Colonic mucosa (tissue), 4 donors: ENCODE measurements at regions not wholly inside any gene's neighbourhood (a gene's known extent, or its start where the extent isn't known, plus 50 kb on each side); places are given as distances from the start of the nearest gene placed in this dataset.

Source experiments
- DNase-seq: peaks from one replicate; pipeline ENCODE4 v3.0.0-alpha.2; 2020
- H3K27ac ChIP-seq: fragments of 200-600 bp; one replicate; pipeline ENCODE4 v1.8.0; 2021
- H3K27me3 ChIP-seq: fragments of 200-600 bp; one replicate; pipeline ENCODE4 v1.8.0; 2021
- H3K36me3 ChIP-seq: fragments of 200-600 bp; one replicate; pipeline ENCODE4 v1.8.0; 2021
- H3K4me1 ChIP-seq: fragments of 200-600 bp; one replicate; pipeline ENCODE4 v1.8.0; 2021; ENCODE audit warnings: mild to moderate bottlenecking
- H3K4me3 ChIP-seq: fragments of 200-600 bp; one replicate; pipeline ENCODE4 v1.8.0; 2021
- H3K9ac ChIP-seq, 2 donors: one replicate each; pipeline ENCODE4 v1.7.0; 2013; ENCODE audit warnings: control low read depth in 2 of 2, low read depth in 2 of 2, low read length in 2 of 2
- H3K9me3 ChIP-seq: fragments of 200-600 bp; one replicate; pipeline ENCODE4 v1.8.0; 2021
- intact Hi-C: fragments of 100-400 bp; cut with DNase I; formaldehyde crosslinking; loops from one replicate; pipeline ENCODE4 v1.14.1; 2022
- TF ChIP-seq, protein P1 (sequence below): fragments of 200-600 bp; IDR thresholded peaks from one replicate; pipeline ENCODE4 v1.8.0; 2022; ENCODE audit warnings: antibody characterized with exemption, mild to moderate bottlenecking
- donor health status: healthy.
- donor health status: DM: no; HTN: no; CAD: no.
- donor health status: DM: no; HTN: no; CAD: no.

DNA sequence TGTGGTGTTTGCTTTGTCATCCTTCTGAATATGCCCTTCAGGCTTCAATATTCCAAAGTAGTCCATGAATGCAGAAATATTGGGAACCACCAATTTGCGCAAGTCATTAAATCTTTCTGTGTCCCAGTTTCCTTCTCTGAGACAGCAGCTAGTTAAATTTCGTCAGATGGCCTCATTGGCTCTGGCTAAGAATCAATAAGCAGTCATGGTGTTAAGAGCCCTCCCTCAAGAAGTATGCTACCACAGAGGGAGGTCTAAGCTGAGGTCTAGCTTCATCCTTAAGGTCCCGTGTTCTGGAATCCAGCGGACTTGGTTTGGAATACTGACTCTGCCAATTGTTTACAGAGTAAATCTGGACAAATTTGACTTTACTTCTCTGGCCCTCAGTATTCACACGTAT is 59.1 kb upstream of the C5orf58 start:
- intact Hi-C loops: no loop called here
- no peaks in the 10 kb centered on the region for H3K4me1 ChIP-seq
- no peaks in the 10 kb centered on the region for H3K9me3 ChIP-seq
- H3K27me3 ChIP-seq: no peaks in the 10 kb centered on the region
- H3K9ac ChIP-seq: no peak overlapping the region
- H3K36me3 ChIP-seq: no peaks in the 10 kb centered on the region
- TF ChIP-seq, protein P1, sequence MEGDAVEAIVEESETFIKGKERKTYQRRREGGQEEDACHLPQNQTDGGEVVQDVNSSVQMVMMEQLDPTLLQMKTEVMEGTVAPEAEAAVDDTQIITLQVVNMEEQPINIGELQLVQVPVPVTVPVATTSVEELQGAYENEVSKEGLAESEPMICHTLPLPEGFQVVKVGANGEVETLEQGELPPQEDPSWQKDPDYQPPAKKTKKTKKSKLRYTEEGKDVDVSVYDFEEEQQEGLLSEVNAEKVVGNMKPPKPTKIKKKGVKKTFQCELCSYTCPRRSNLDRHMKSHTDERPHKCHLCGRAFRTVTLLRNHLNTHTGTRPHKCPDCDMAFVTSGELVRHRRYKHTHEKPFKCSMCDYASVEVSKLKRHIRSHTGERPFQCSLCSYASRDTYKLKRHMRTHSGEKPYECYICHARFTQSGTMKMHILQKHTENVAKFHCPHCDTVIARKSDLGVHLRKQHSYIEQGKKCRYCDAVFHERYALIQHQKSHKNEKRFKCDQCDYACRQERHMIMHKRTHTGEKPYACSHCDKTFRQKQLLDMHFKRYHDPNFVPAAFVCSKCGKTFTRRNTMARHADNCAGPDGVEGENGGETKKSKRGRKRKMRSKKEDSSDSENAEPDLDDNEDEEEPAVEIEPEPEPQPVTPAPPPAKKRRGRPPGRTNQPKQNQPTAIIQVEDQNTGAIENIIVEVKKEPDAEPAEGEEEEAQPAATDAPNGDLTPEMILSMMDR: no peak
- no peak overlapping the region for H3K27ac ChIP-seq
- no peak overlapping the region for H3K4me3 ChIP-seq
- no peak for DNase-seq

DNA sequence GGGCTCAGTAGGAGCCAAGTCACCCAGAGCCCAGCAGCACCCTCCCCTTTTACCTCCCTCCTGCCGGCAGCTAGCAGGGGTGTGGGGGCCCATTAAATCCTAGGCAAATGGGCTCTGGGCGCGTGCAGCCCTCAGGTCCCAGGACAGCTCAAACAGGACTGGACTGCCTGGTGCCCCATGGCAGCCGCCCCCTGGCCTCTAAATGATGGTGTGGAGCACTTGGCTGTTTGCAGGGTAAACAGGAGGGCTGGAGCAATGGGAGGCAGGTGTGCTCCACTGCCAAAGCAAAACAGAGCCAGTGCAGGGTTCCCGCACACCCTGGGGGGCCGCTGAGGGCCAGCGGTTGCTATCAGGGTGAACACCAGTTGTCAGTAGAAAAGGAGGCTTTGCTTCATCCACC is 55.9 kb upstream of the C5orf58 start:
- Histone ChIP-seq H3K27ac (no peak overlapping the region), H3K9ac (no peak overlapping the region), H3K36me3 (no peaks in the 10 kb centered on the region), H3K4me3 (no peak overlapping the region), H3K4me1 (no peaks in the 10 kb centered on the region), H3K27me3 (no peaks in the 10 kb centered on the region), H3K9me3 (no peaks in the 10 kb centered on the region)
- intact Hi-C loops: no loop called here
- DNase-seq: no peak
- TF ChIP-seq, protein P1: no peak

DNA sequence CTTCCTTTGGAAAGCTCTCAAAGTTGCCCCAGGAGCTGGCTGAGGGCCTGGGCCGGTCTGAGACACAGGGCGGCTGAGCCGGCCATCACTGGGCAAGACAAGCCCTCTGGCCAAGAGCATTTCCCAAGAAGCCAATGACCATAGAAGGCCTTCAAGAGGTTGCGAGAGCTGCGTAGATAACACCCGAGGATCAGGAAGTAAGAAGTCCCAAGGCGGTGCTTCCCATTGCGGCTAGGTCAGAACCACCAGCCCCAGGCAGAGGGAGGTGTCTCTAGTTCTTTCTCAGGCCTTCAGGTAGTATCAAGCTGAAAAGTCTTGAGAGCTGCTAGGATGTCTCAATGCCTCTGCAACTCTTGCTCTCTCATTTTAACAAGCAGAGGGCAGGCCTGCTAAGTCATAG is 54.0 kb upstream of the C5orf58 start:
- Histone ChIP-seq H3K9ac (no peak overlapping the region), H3K27me3 (no peaks in the 10 kb centered on the region), H3K4me3 (no peak overlapping the region), H3K4me1 (no peaks in the 10 kb centered on the region), H3K36me3 (no peaks in the 10 kb centered on the region), H3K27ac (no peak overlapping the region), H3K9me3 (no peaks in the 10 kb centered on the region)
- TF ChIP-seq, protein P1: no peak
- no peak for DNase-seq
- intact Hi-C loops: no loop called here

DNA sequence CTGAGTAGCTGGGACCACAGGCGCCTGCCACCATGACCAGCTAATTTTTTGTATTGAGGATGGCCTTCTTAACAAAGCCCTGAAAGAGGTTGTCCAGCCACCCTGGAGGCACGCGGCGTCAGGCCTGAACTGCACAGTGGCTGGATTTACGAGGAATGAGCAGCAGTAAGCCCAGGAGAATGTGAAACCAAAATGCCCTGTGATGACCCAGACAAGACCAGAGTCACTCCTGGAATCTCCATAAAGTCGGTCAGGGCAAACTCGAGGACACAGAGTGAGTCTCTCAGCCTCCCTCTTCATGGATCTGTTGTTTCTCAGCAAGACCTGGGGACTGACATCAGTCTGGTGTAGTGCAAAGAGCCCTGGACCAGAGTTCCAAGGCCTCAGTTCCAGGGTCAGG is 53.2 kb upstream of the C5orf58 start:
- no peak overlapping the region for H3K27ac ChIP-seq
- H3K27me3 ChIP-seq: no peaks in the 10 kb centered on the region
- no peak overlapping the region for H3K4me3 ChIP-seq
- TF ChIP-seq, protein P1: no peak
- H3K9ac ChIP-seq: no peak overlapping the region
- H3K9me3 ChIP-seq: no peaks in the 10 kb centered on the region
- H3K36me3 ChIP-seq: no peaks in the 10 kb centered on the region
- intact Hi-C loops: loop anchor here (10.0 kb wide), 1 partner anchor 75 kb away; the partner anchor contains the start of gene FOXI1
- DNase-seq: no peak
- no peaks in the 10 kb centered on the region for H3K4me1 ChIP-seq

DNA sequence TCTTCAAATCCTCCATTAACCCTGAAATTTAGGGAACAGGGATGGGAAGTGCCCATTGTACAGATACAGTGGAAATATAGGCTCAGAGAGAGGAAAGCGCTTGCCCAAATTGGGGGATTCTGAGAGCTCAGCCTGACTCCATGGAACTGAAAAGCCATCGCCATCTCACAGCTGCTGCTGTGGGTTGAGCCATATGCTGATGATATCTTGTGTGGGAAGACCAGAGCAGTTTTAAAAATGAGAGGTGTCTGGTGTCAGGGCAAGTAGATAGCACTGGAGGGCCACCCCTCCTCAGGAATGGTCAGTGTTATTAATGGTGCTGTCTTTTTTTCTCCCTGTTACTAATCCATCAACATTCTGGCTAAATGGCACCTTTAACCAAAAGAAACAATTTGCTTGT is 50.9 kb upstream of the C5orf58 start:
- intact Hi-C loops: loop anchor here (10.0 kb wide), 1 partner anchor 77 kb away; the partner anchor contains the start of gene FOXI1
- no peaks in the 10 kb centered on the region for H3K9me3 ChIP-seq
- DNase-seq: no peak
- no peaks in the 10 kb centered on the region for H3K4me1 ChIP-seq
- no peak overlapping the region for H3K4me3 ChIP-seq
- no peaks in the 10 kb centered on the region for H3K36me3 ChIP-seq
- TF ChIP-seq, protein P1: no peak
- no peaks in the 10 kb centered on the region for H3K27me3 ChIP-seq
- no peak overlapping the region for H3K27ac ChIP-seq
- no peak overlapping the region for H3K9ac ChIP-seq
